Right lobe of liver (tissue), 4 donors: ENCODE measurements at regions not wholly inside any gene's neighbourhood (a gene's known extent, or its start where the extent isn't known, plus 50 kb on each side); places are given as distances from the start of the nearest gene placed in this dataset.

Experiments
- CTCF ChIP-seq, 4 donors: fragments of 200-600 bp in 3 of 4; fragments of 450-650 bp in 1 of 4; IDR thresholded peaks; one replicate each; pipeline versions ENCODE4 v1.5.1 to v1.8.0; 2016 to 2022; ENCODE audit warnings: antibody characterized with exemption in 4 of 4, mild to moderate bottlenecking in 2 of 4
- POLR2A ChIP-seq: fragments of 450-650 bp; IDR thresholded peaks from one replicate; pipeline ENCODE4 v1.6.1; 2017; ENCODE audit warnings: antibody characterized with exemption, mild to moderate bottlenecking
- donor health status: DM: no; HTN: no; CAD: no.
- donor health status: DM: no; HTN: no; CAD: no.
- donor health status: DM: no; HTN: yes; CAD: no.

- TF ChIP-seq POLR2A (no peak), CTCF (IDR thresholded peaks at IDR 0.05) (no peak)
These were observed 233.0 kb downstream of the TFCP2L1 start for GRCh38 chr2:121052023-121052422.
